ENCODE measurements at regions not wholly inside any gene's neighbourhood (a gene's known extent, or its start where the extent isn't known, plus 50 kb on each side); places are given as distances from the start of the nearest gene placed in this dataset.
"Not testable (repeated sequence)": the region's sequence is repeated elsewhere in the genome, so short reads cannot be mapped to it uniquely, and the experiment has no call there.

- DNase-seq = not testable (repeated sequence)
Measured at GRCh38 chr15:77896147-77897112, 181.1 kb downstream of the TBC1D2B start.

- no peak for DNase-seq
Measured at GRCh38 chr15:77895742-77896141, 181.8 kb downstream of the TBC1D2B start.

- not testable (repeated sequence) for DNase-seq
Measured at GRCh38 chr15:77895145-77895544, 182.4 kb downstream of the TBC1D2B start.

GRCh38 chr15:77893671-77894640, 183.6 kb downstream of the TBC1D2B start:
- not testable (repeated sequence) for DNase-seq

GRCh38 chr15:77893246-77893645, 184.3 kb downstream of the TBC1D2B start:
- not testable (repeated sequence) for DNase-seq

- DNase-seq = no peak
Measured at GRCh38 chr15:77892335-77892734, 185.2 kb downstream of the TBC1D2B start.

GRCh38 chr15:77891862-77892261, 185.6 kb downstream of the TBC1D2B start:
- DNase-seq = not testable (repeated sequence)

- DNase-seq = not testable (repeated sequence)
Measured at GRCh38 chr15:77890911-77891801, 186.4 kb downstream of the TBC1D2B start.

- not testable (repeated sequence) for DNase-seq
Measured at GRCh38 chr15:77889828-77890725, 187.4 kb downstream of the TBC1D2B start.

GRCh38 chr15:77889009-77889806, 188.3 kb downstream of the TBC1D2B start:
- no peak for DNase-seq

- DNase-seq = not testable (repeated sequence)
Measured at GRCh38 chr15:77887563-77888429, 189.7 kb downstream of the TBC1D2B start.

GRCh38 chr15:77886805-77887448, 190.6 kb downstream of the TBC1D2B start:
- DNase-seq = no peak

GRCh38 chr15:77885877-77886500, 191.5 kb downstream of the TBC1D2B start:
- not testable (repeated sequence) for DNase-seq

GRCh38 chr15:77883012-77883411, 194.5 kb downstream of the TBC1D2B start:
- DNase-seq = not testable (repeated sequence)

- DNase-seq = no peak
Measured at GRCh38 chr15:77881950-77882349, 195.6 kb downstream of the TBC1D2B start.

- not testable (repeated sequence) for DNase-seq
Measured at GRCh38 chr15:77881535-77881934, 196.0 kb downstream of the TBC1D2B start.

- DNase-seq = not testable (repeated sequence)
Measured at GRCh38 chr15:77879466-77879865, 198.0 kb downstream of the TBC1D2B start.

Data from CD4-positive, alpha-beta T cell treated with Interleukin-17A for 1 hour (primary cell).